Pancreas (tissue), 10 donors: ENCODE measurements at regions not wholly inside any gene's neighbourhood (a gene's known extent, or its start where the extent isn't known, plus 50 kb on each side); places are given as distances from the start of the nearest gene placed in this dataset.

Experiments
- ATAC-seq, 4 donors: fragments of 200-7000 bp; cut with Tn5 transposase; one replicate each; pipeline versions ENCODE4 v1.8.0 to v1.9.1; 2020; ENCODE audit warnings: mild to moderate bottlenecking in 4 of 4, moderate library complexity in 4 of 4
- DNase-seq, 6 donors: peaks; one replicate each; pipeline ENCODE4 v3.0.0-alpha.2; 2020
- FAIRE-seq: peaks from 2 replicates; lab custom pipeline; 2012; peaks lifted over from hg19 to GRCh38; lab: Jason Lieb, UNC
- H3K27ac ChIP-seq, 4 donors: fragments of 200-600 bp; sonication (generic); 1 replicate in 3 of 4; 2 replicates in 1 of 4; pipeline versions ENCODE4 v1.5.0 to v1.8.0; 2020
- H3K27me3 ChIP-seq, 4 donors: fragments of 200-600 bp; one replicate each; pipeline ENCODE4 v1.8.0; 2021
- H3K36me3 ChIP-seq, 3 donors: fragments of 200-600 bp; sonication (generic) in 1 of 3; one replicate each; pipeline versions ENCODE4 v1.5.0 to v1.8.0; 2020 to 2021
- H3K4me1 ChIP-seq, 3 donors: fragments of 200-600 bp; one replicate each; pipeline ENCODE4 v1.8.0; 2021
- H3K4me3 ChIP-seq, 4 donors: fragments of 200-600 bp; sonication (generic) in 2 of 4; one replicate each; pipeline versions ENCODE4 v1.5.0 to v1.8.0; 2020 to 2021
- H3K9me3 ChIP-seq, 4 donors: fragments of 200-600 bp; one replicate each; pipeline ENCODE4 v1.8.0; 2021
- CTCF ChIP-seq, 4 donors: fragments of 200-600 bp; sonication (generic) in 3 of 4; IDR thresholded peaks; one replicate each; pipeline versions ENCODE4 v1.5.0 to v1.8.0; 2021; ENCODE audit warnings: antibody characterized with exemption in 4 of 4
- WGBS, 2 donors: extraction: QIAGEN DNeasy Blood & Tissue Kit; methylation state at CpG; one replicate each; pipeline ENCODE4 v1.1.7; 2013; 5-methylcytosine and 5-hydroxymethylcytosine counted together
- intact Hi-C, 3 donors: fragments of 100-400 bp; cut with DNase I; formaldehyde crosslinking; loops; one replicate each; pipeline versions ENCODE4 v1.11.1 to v1.14.2; 2022
- donor health status: healthy with polysubstance abuse.
- donor health status: DM: no; HTN: no; CAD: no; lungs with moderate emphysema.
- donor health status: DM: no; HTN: no; CAD: no.
- donor health status: control.
- donor health status: control.
- donor health status: Bipolar disorder and iron deficiency.
- donor health status: DM: yes; HTN: yes; CAD: no.
- donor health status: DM: no; HTN: no; CAD: no.
- donor health status: DM: no; HTN: no; CAD: no.
- donor health status: DM: yes; HTN: yes; CAD: no.

- no peaks in the 10 kb centered on the region for H3K4me1 ChIP-seq
- H3K4me3 ChIP-seq = no peak overlapping the region
- no peaks in the 10 kb centered on the region for H3K36me3 ChIP-seq
- no peaks in the 10 kb centered on the region for H3K9me3 ChIP-seq
- no peaks in the 10 kb centered on the region for H3K27me3 ChIP-seq
- no peak for DNase-seq
- no peak for TF ChIP-seq CTCF (IDR thresholded peaks at IDR 0.05)
- intact Hi-C loops = no loop called here
- ATAC-seq = no peak
- WGBS, 2 donors = 53 to 66% methylated on average over 3 of the region's 3 CpGs
- H3K27ac ChIP-seq = no peak overlapping the region
- FAIRE-seq = no peak
These were observed 173.0 kb downstream of the CBLN1 start for GRCh38 chr16:49108611-49109010.

DNA sequence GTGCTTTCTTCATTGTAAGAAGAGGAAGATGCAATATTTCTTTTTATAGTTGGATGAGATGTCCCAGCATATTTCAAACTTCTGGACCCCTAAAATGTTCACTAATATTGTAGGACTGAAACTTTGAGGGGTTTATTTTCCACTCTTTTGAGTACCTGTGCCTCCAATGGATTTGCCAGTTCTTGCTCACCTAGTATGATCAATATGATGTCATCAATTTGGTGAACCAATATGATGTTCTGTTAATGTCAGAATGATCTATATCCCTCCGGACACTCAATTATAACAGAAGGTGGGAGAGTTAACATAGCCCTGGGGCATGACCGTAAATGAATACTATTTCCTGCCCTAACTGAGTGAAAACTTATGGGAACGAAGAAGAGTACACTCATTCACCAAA lies 178.3 kb downstream of the CBLN1 start:
- no peak for TF ChIP-seq CTCF (IDR thresholded peaks at IDR 0.05)
- no peak for FAIRE-seq

GRCh38 chr16:49101997-49102396 lies 179.6 kb downstream of the CBLN1 start:
- Histone ChIP-seq H3K36me3 (no peaks in the 10 kb centered on the region), H3K27me3 (no peaks in the 10 kb centered on the region), H3K9me3 (no peaks in the 10 kb centered on the region), H3K4me1 (no peaks in the 10 kb centered on the region), H3K27ac (no peak overlapping the region), H3K4me3 (no peak overlapping the region)
- TF ChIP-seq CTCF (IDR thresholded peaks at IDR 0.05) = no peak
- FAIRE-seq (no peak), DNase-seq (no peak), ATAC-seq (no peak)
- intact Hi-C loops = no loop called here
- 50 to 60% methylated on average over 1 of the region's 1 CpG for WGBS, 2 donors

More for the DNA sequence above, 178.3 kb downstream of the CBLN1 start:
- 77% methylated on average over 3 of the region's 3 CpGs for WGBS, 2 donors
- DNase-seq = no peak
- intact Hi-C loops = no loop called here
- no peaks in the 10 kb centered on the region for H3K9me3 ChIP-seq
- H3K36me3 ChIP-seq = no peaks in the 10 kb centered on the region
- no peak for ATAC-seq
- no peaks in the 10 kb centered on the region for H3K27me3 ChIP-seq
- H3K4me3 ChIP-seq = no peak overlapping the region
- H3K4me1 ChIP-seq = no peaks in the 10 kb centered on the region
- no peak overlapping the region for H3K27ac ChIP-seq

DNA sequence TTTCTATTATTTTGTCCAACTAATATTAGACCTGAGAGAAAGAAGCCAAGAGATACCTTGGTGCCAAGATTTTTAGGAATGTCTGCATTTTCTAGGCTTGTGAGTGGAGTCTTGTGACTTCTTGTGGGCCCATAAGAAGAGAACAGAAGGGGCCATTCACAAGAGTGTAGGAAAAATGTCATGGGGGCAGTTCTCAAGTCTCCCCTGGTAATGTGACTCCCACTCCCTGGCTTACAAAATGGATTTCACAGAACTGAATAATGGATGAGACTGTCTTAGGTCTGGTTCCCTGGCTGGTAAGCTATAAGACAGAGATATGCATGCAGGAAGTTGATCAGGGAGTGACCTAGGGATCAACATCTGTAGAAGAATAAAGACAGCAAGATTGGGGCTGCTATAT lies 181.3 kb downstream of the CBLN1 start:
- Histone ChIP-seq H3K36me3 (no peaks in the 10 kb centered on the region), H3K9me3 (no peaks in the 10 kb centered on the region), H3K27me3 (no peaks in the 10 kb centered on the region), H3K27ac (no peak overlapping the region), H3K4me1 (no peaks in the 10 kb centered on the region), H3K4me3 (no peak overlapping the region)
- no peak for TF ChIP-seq CTCF (IDR thresholded peaks at IDR 0.05)
- ATAC-seq = no peak
- no peak for FAIRE-seq
- intact Hi-C loops = no loop called here
- DNase-seq = no peak

GRCh38 chr16:49097964-49098363 lies 183.7 kb downstream of the CBLN1 start:
- ATAC-seq = no peak

More at GRCh38 chr16:49097964-49098363, 183.7 kb downstream of the CBLN1 start:
- H3K4me1 ChIP-seq = no peaks in the 10 kb centered on the region
- H3K9me3 ChIP-seq = no peaks in the 10 kb centered on the region
- H3K36me3 ChIP-seq = no peaks in the 10 kb centered on the region
- no peak overlapping the region for H3K27ac ChIP-seq
- no peak overlapping the region for H3K4me3 ChIP-seq
- intact Hi-C loops = no loop called here
- TF ChIP-seq CTCF (IDR thresholded peaks at IDR 0.05) = no peak
- FAIRE-seq (no peak), DNase-seq (no peak)
- H3K27me3 ChIP-seq = no peaks in the 10 kb centered on the region
- WGBS, 2 donors = 39 to 57% methylated on average over 2 of the region's 2 CpGs
